BE2C (cell line): ENCODE measurements at regions not wholly inside any gene's neighbourhood (a gene's known extent, or its start where the extent isn't known, plus 50 kb on each side); places are given as distances from the start of the nearest gene placed in this dataset.
"Not testable (repeated sequence)": the region's sequence is repeated elsewhere in the genome, so short reads cannot be mapped to it uniquely, and the experiment has no call there.

Experiments used
- DNase-seq: peaks from one replicate; pipeline ENCODE4 v3.0.0-alpha.2; 2020
- H3K27me3 ChIP-seq: fragments of 250-450 bp; sonication (Bioruptor Pico); 2 replicates; pipeline ENCODE4 v1.5.1; 2020; ENCODE audit warnings: mild to moderate bottlenecking
- H3K36me3 ChIP-seq: fragments of 250-450 bp; sonication (Bioruptor Pico); 2 replicates; pipeline ENCODE4 v1.5.1; 2020; ENCODE audit warnings: mild to moderate bottlenecking
- H3K4me1 ChIP-seq: fragments of 250-450 bp; sonication (Bioruptor Pico); 2 replicates; pipeline ENCODE4 v1.5.1; 2020
- H3K4me3 ChIP-seq: 2 replicates; pipeline ENCODE4 v1.5.1; 2011; ENCODE audit warnings: low read depth, low read length
- H3K9me3 ChIP-seq: fragments of 250-450 bp; sonication (Bioruptor Pico); 2 replicates; pipeline ENCODE4 v1.5.1; 2020
- CTCF ChIP-seq: IDR thresholded peaks from 2 replicates; pipeline ENCODE4 v1.5.1; 2012; ENCODE audit warnings: mild to moderate bottlenecking, low read depth, low read length

- TF ChIP-seq CTCF = no peak
- Histone ChIP-seq H3K36me3 (no peaks in the 10 kb centered on the region), H3K9me3 (no peaks in the 10 kb centered on the region), H3K4me3 (no peak overlapping the region), H3K27me3 (no peaks in the 10 kb centered on the region), H3K4me1 (no peaks in the 10 kb centered on the region)
- no peak for DNase-seq
These were observed 203.3 kb upstream of the SPOPL start for GRCh38 chr2:138298120-138298814.

GRCh38 chr2:138298900-138299299, 202.7 kb upstream of the SPOPL start:
- H3K9me3 ChIP-seq = no peaks in the 10 kb centered on the region
- no peaks in the 10 kb centered on the region for H3K36me3 ChIP-seq
- TF ChIP-seq CTCF = no peak
- H3K4me1 ChIP-seq = no peaks in the 10 kb centered on the region
- H3K27me3 ChIP-seq = no peaks in the 10 kb centered on the region
- no peak overlapping the region for H3K4me3 ChIP-seq
- no peak for DNase-seq

GRCh38 chr2:138306626-138307025, 194.9 kb upstream of the SPOPL start:
- no peak for TF ChIP-seq CTCF
- Histone ChIP-seq H3K36me3 (no peaks in the 10 kb centered on the region), H3K9me3 (no peaks in the 10 kb centered on the region), H3K4me1 (no peaks in the 10 kb centered on the region), H3K4me3 (no peak overlapping the region), H3K27me3 (no peaks in the 10 kb centered on the region)
- DNase-seq = no peak

GRCh38 chr2:138307099-138307498, 194.5 kb upstream of the SPOPL start:
- Histone ChIP-seq H3K4me1 (no peaks in the 10 kb centered on the region), H3K27me3 (no peaks in the 10 kb centered on the region), H3K9me3 (no peaks in the 10 kb centered on the region), H3K36me3 (no peaks in the 10 kb centered on the region), H3K4me3 (no peak overlapping the region)
- no peak for DNase-seq
- no peak for TF ChIP-seq CTCF

- Histone ChIP-seq H3K27me3 (no peaks in the 10 kb centered on the region), H3K9me3 (no peaks in the 10 kb centered on the region), H3K4me1 (no peaks in the 10 kb centered on the region), H3K4me3 (no peak overlapping the region), H3K36me3 (no peaks in the 10 kb centered on the region)
- no peak for DNase-seq
- TF ChIP-seq CTCF = no peak
These were observed 191.8 kb upstream of the SPOPL start for GRCh38 chr2:138309760-138310159.

GRCh38 chr2:138312061-138312460, 189.5 kb upstream of the SPOPL start:
- no peak for TF ChIP-seq CTCF
- Histone ChIP-seq H3K36me3 (no peaks in the 10 kb centered on the region), H3K27me3 (no peaks in the 10 kb centered on the region), H3K4me3 (no peak overlapping the region), H3K4me1 (no peaks in the 10 kb centered on the region), H3K9me3 (no peaks in the 10 kb centered on the region)
- no peak for DNase-seq

- not testable (repeated sequence) for H3K4me3 ChIP-seq, DNase-seq, H3K9me3 ChIP-seq, H3K27me3 ChIP-seq, H3K4me1 ChIP-seq, H3K36me3 ChIP-seq
These were observed 186.0 kb upstream of the SPOPL start for GRCh38 chr2:138315619-138316018.
